ENCODE measurements at regions not wholly inside any gene's neighbourhood (a gene's known extent, or its start where the extent isn't known, plus 50 kb on each side); places are given as distances from the start of the nearest gene placed in this dataset.
"Not testable (repeated sequence)": the region's sequence is repeated elsewhere in the genome, so short reads cannot be mapped to it uniquely, and the experiment has no call there.

GRCh38 chr16:29061467-29061921 lies 76.6 kb downstream of the LAT start:
- H3K9me1 ChIP-seq (ENCODE audit: control insufficient read depth, insufficient read depth, low read length); H3K4me2 ChIP-seq (ENCODE audit: insufficient read depth, low read length); BruUV-seq (replicated peaks); H3K79me2 ChIP-seq (ENCODE audit: control insufficient read depth, insufficient read depth, low read length); H3K9me3 ChIP-seq (replicated peaks; ENCODE audit: control insufficient read depth, insufficient read depth, low read depth, low read length); FAIRE-seq; H4K20me1 ChIP-seq (replicated peaks; ENCODE audit: control insufficient read depth, insufficient read depth, low read length); H3K27me3 ChIP-seq (ENCODE audit: control insufficient read depth in 2 of 2, insufficient read depth in 2 of 2, low read length in 2 of 2); intact Hi-C loops (cut with micrococcal nuclease); H3K9ac ChIP-seq (ENCODE audit: insufficient read depth in 1 of 2, low read depth in 2 of 2, low read length in 2 of 2); in situ Hi-C loops (cut with MboI); H3K4me1 ChIP-seq (replicated peaks in 1 of 2; ENCODE audit: control insufficient read depth in 2 of 2, insufficient read depth in 2 of 2, low read length in 2 of 2); H3K36me3 ChIP-seq (ENCODE audit: control insufficient read depth, insufficient read depth, low read length); DNase-seq (ENCODE audit: extremely low read depth in 1 of 4, low spot score in 3 of 4); H2AFZ ChIP-seq (ENCODE audit: low read depth, low read length); POLR2A ChIA-PET; CTCF ChIA-PET (ENCODE audit: low intra/inter-chr PET ratio); H3K4me3 ChIP-seq; TF ChIP-seq NR2C2 (CRISPR knock-in tag; IDR thresholded peaks at IDR 0.05): not testable (repeated sequence)
- TF ChIP-seq GABPA (tag; conservative IDR thresholded peaks at IDR 0.05; ENCODE audit: low read depth) (0 out of 2 replicates have a peak, but pooled peaks have one; percentile 16), BACH1 (tag; IDR thresholded peaks at IDR 0.05) (peak; percentile 55), NR2C2 (tag; IDR thresholded peaks at IDR 0.05) (peak; percentile 48; the same call in 1 of the 2 replicates), HMBOX1 (IDR thresholded peaks at IDR 0.05) (0 out of 2 replicates have a peak, but pooled peaks have one; percentile 21)
- WGBS (ENCODE audit: insufficient coverage, low coverage, missing lambda C conversion rate): no CpG with 5 or more reads among the region's 7 CpGs
- 0 out of 3 replicates have a peak overlapping the region, but pooled peaks have one; percentile 51 for H3K27ac ChIP-seq (ENCODE audit: extremely low read depth, low read depth, low read length)
- ATAC-seq: peak; percentile 98

- FAIRE-seq; BruUV-seq (replicated peaks); H3K4me2 ChIP-seq (ENCODE audit: insufficient read depth, low read length); intact Hi-C loops (cut with micrococcal nuclease); H3K9me1 ChIP-seq (ENCODE audit: control insufficient read depth, insufficient read depth, low read length); H2AFZ ChIP-seq (ENCODE audit: low read depth, low read length); H3K4me3 ChIP-seq; in situ Hi-C loops (cut with MboI); H3K27me3 ChIP-seq (ENCODE audit: control insufficient read depth in 2 of 2, insufficient read depth in 2 of 2, low read length in 2 of 2); H3K9me3 ChIP-seq (replicated peaks; ENCODE audit: control insufficient read depth, insufficient read depth, low read depth, low read length); ATAC-seq; POLR2A ChIA-PET; H3K79me2 ChIP-seq (ENCODE audit: control insufficient read depth, insufficient read depth, low read length); CTCF ChIA-PET (ENCODE audit: low intra/inter-chr PET ratio); H3K9ac ChIP-seq (ENCODE audit: insufficient read depth in 1 of 2, low read depth in 2 of 2, low read length in 2 of 2); H3K4me1 ChIP-seq (replicated peaks in 1 of 2; ENCODE audit: control insufficient read depth in 2 of 2, insufficient read depth in 2 of 2, low read length in 2 of 2); H3K36me3 ChIP-seq (ENCODE audit: control insufficient read depth, insufficient read depth, low read length); H4K20me1 ChIP-seq (replicated peaks; ENCODE audit: control insufficient read depth, insufficient read depth, low read length); H3K27ac ChIP-seq (ENCODE audit: extremely low read depth, low read depth, low read length); DNase-seq (ENCODE audit: extremely low read depth in 1 of 4, low spot score in 3 of 4): not testable (repeated sequence)
- 61% methylated on average over 4 of the region's 53 CpGs for WGBS (ENCODE audit: insufficient coverage, low coverage, missing lambda C conversion rate)
Observed at GRCh38 chr16:29060022-29060810, 75.4 kb downstream of the LAT start.

Measured in K562 (cell line).